KMS-11 (cell line): ENCODE measurements at regions not wholly inside any gene's neighbourhood (a gene's known extent, or its start where the extent isn't known, plus 50 kb on each side); places are given as distances from the start of the nearest gene placed in this dataset.
A peak's percentile ranks its signal among the peaks of the same experiment; 100 is the strongest.

ENCODE experiments used
- H2AFZ ChIP-seq: fragments of 200-600 bp; sonication (generic); 2 replicates; pipeline ENCODE4 v1.6.1; 2016; ENCODE audit warnings: antibody characterized with exemption, mixed run types, low read depth
- H3K27ac ChIP-seq: fragments of 200-600 bp; sonication (generic); 2 replicates; pipeline ENCODE4 v1.6.1; 2016; ENCODE audit warnings: mild to moderate bottlenecking, mixed run types
- H3K27me3 ChIP-seq: fragments of 200-600 bp; sonication (generic); 2 replicates; pipeline ENCODE4 v1.6.1; 2017; ENCODE audit warnings: mild to moderate bottlenecking, low read depth, mixed run types, moderate library complexity; ENCODE audit not compliant: insufficient read depth
- H3K36me3 ChIP-seq: fragments of 200-600 bp; sonication (generic); 2 replicates; pipeline ENCODE4 v1.6.1; 2017; ENCODE audit warnings: mild to moderate bottlenecking, mixed run types; ENCODE audit not compliant: insufficient read depth
- H3K4me1 ChIP-seq: fragments of 200-600 bp; sonication (generic); 2 replicates; pipeline ENCODE4 v1.6.1; 2016; ENCODE audit warnings: mild to moderate bottlenecking, low read depth, mixed run types; ENCODE audit not compliant: poor library complexity, severe bottlenecking
- H3K4me2 ChIP-seq: fragments of 200-600 bp; sonication (generic); 2 replicates; pipeline ENCODE4 v1.7.0; 2016; ENCODE audit warnings: mild to moderate bottlenecking, mixed run types
- H3K4me3 ChIP-seq: fragments of 200-600 bp; sonication (generic); IDR thresholded peaks from 2 replicates; pipeline ENCODE4 v1.6.1; 2017; ENCODE audit warnings: low read depth, low read length, mixed read lengths; ENCODE audit not compliant: insufficient read depth
- H3K79me2 ChIP-seq: fragments of 200-600 bp; sonication (generic); 2 replicates; pipeline ENCODE4 v1.6.1; 2016; ENCODE audit warnings: low read depth, mixed run types; ENCODE audit not compliant: insufficient read depth
- H3K9ac ChIP-seq: fragments of 200-600 bp; sonication (generic); 2 replicates; pipeline ENCODE4 v1.6.1; 2016; ENCODE audit warnings: mild to moderate bottlenecking, mixed run types
- H4K20me1 ChIP-seq: fragments of 200-600 bp; sonication (generic); 2 replicates; pipeline ENCODE4 v1.6.1; 2016; ENCODE audit warnings: mild to moderate bottlenecking, mixed run types; ENCODE audit not compliant: insufficient read depth
- TF ChIP-seq, protein P1 (sequence below): fragments of 200-600 bp; sonication (generic); conservative IDR thresholded peaks from 2 replicates; pipeline ENCODE4 v1.6.1; 2017; ENCODE audit warnings: low read depth, mild to moderate bottlenecking, antibody characterized with exemption, low read length, moderate library complexity, mixed read lengths

GRCh38 chr10:65335311-65335710 lies 1590.5 kb upstream of the LRRTM3 start:
- H3K4me2 ChIP-seq = no peak overlapping the region
- H3K27ac ChIP-seq = no peak overlapping the region
- no peaks in the 10 kb centered on the region for H3K27me3 ChIP-seq
- no peak overlapping the region for H3K4me3 ChIP-seq
- no peaks in the 10 kb centered on the region for H3K79me2 ChIP-seq
- H3K9ac ChIP-seq = no peak overlapping the region
- no peaks in the 10 kb centered on the region for H3K36me3 ChIP-seq
- H2AFZ ChIP-seq = no peak overlapping the region
- TF ChIP-seq, protein P1, sequence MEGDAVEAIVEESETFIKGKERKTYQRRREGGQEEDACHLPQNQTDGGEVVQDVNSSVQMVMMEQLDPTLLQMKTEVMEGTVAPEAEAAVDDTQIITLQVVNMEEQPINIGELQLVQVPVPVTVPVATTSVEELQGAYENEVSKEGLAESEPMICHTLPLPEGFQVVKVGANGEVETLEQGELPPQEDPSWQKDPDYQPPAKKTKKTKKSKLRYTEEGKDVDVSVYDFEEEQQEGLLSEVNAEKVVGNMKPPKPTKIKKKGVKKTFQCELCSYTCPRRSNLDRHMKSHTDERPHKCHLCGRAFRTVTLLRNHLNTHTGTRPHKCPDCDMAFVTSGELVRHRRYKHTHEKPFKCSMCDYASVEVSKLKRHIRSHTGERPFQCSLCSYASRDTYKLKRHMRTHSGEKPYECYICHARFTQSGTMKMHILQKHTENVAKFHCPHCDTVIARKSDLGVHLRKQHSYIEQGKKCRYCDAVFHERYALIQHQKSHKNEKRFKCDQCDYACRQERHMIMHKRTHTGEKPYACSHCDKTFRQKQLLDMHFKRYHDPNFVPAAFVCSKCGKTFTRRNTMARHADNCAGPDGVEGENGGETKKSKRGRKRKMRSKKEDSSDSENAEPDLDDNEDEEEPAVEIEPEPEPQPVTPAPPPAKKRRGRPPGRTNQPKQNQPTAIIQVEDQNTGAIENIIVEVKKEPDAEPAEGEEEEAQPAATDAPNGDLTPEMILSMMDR = no peak
- H3K4me1 ChIP-seq = no peaks in the 10 kb centered on the region
- no peaks in the 10 kb centered on the region for H4K20me1 ChIP-seq

GRCh38 chr10:65340340-65340739 lies 1585.5 kb upstream of the LRRTM3 start:
- no peak overlapping the region for H3K4me2 ChIP-seq
- no peak overlapping the region for H2AFZ ChIP-seq
- H4K20me1 ChIP-seq = no peaks in the 10 kb centered on the region
- H3K4me1 ChIP-seq = peaks cover 26% of the 10 kb centered on the region
- no peak overlapping the region for H3K4me3 ChIP-seq
- H3K9ac ChIP-seq = no peak overlapping the region
- no peaks in the 10 kb centered on the region for H3K36me3 ChIP-seq
- no peaks in the 10 kb centered on the region for H3K27me3 ChIP-seq
- TF ChIP-seq, protein P1 = no peak
- H3K79me2 ChIP-seq = no peaks in the 10 kb centered on the region
- H3K27ac ChIP-seq = no peak overlapping the region

DNA sequence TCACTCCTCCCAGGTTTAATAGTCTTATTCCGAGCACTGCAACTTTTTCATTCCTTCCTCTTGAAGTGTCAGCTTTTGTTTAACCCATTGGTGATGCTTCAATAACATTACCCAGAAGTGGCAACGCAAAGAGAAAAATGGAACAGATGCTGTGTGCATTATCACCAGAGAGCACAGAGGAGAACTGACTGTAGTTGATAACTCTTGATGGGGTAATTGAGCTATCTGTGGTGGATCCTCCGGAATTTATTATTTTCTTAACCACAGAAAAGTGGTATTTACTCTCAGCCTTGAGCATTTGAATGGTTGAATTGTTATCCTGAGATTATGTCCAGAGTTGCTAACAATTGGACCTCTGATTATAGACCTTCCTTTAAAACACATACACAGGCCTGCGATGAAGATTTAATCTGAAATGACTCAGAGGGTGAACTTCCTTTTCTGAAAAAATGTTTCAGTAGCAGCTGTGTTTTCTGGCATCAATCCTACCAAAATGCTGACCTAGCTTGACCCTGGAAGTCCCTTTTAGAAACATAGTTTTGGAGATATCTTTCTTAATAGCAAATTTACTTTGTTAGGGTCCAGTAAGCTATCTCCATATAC lies 1584.4 kb upstream of the LRRTM3 start:
- Histone ChIP-seq H4K20me1 (no peaks in the 10 kb centered on the region), H3K79me2 (no peaks in the 10 kb centered on the region), H2AFZ (0 out of 2 replicates have a peak overlapping the region, but pooled peaks have one; percentile 28), H3K4me1 (peaks cover 26% of the 10 kb centered on the region), H3K27me3 (no peaks in the 10 kb centered on the region), H3K4me3 (no peak overlapping the region), H3K9ac (no peak overlapping the region), H3K36me3 (no peaks in the 10 kb centered on the region), H3K27ac (peak overlapping the region; percentile 44; the same call in 1 of the 2 replicates), H3K4me2 (peak overlapping the region; percentile 44; the same call in 1 of the 2 replicates)
- TF ChIP-seq, protein P1 = no peak

DNA sequence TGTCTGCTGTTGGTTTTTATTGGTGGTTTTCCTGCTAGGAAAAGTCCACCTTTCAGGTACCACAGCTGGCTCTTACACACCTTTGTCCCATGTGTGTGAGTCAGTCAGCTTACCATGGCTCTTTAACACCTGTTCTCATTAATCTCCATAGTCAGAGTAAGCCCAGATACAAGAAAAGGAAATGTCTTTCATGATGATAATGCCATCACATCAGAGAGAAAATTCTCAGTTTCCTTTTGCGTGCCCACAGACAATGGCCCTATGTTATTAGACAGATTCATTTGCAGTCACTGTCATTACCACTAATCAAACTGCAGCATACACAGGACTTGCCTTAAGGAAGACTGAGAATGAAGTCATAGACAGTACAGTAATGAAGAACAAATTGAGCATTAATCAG lies 1583.6 kb upstream of the LRRTM3 start:
- TF ChIP-seq, protein P1 = no peak
- H3K4me3 ChIP-seq = no peak overlapping the region
- peaks cover 26% of the 10 kb centered on the region for H3K4me1 ChIP-seq
- H2AFZ ChIP-seq = no peak overlapping the region
- no peaks in the 10 kb centered on the region for H3K79me2 ChIP-seq
- peak overlapping the region; percentile 44; the same call in 1 of the 2 replicates for H3K27ac ChIP-seq
- H3K36me3 ChIP-seq = no peaks in the 10 kb centered on the region
- no peaks in the 10 kb centered on the region for H4K20me1 ChIP-seq
- H3K9ac ChIP-seq = no peak overlapping the region
- no peaks in the 10 kb centered on the region for H3K27me3 ChIP-seq
- H3K4me2 ChIP-seq = peak overlapping the region; percentile 44; the same call in 1 of the 2 replicates
